Activated CD8-positive, alpha-beta memory T cell treated with anti-CD3 and anti-CD28 coated beads, Interleukin-2, amount 10 ng/mL, durations not matched to agents 7 days and 5 days (primary cell): ENCODE measurements at regions not wholly inside any gene's neighbourhood (a gene's known extent, or its start where the extent isn't known, plus 50 kb on each side); places are given as distances from the start of the nearest gene placed in this dataset.

Experiments used
- ATAC-seq: fragments of 150-1000 bp; cut with Tn5 transposase; one replicate; pipeline ENCODE4 v1.10.0; 2021; ENCODE audit warnings: moderate library complexity
- CTCF ChIA-PET: fragments of 350-600 bp; sonication (Branson Sonifier 250); formaldehyde crosslinking; loops from one replicate; lab custom pipeline; 2021; ENCODE audit warnings: antibody characterized with exemption; lab: Charles Lee
- DNase-seq: peaks from one replicate; pipeline ENCODE4 v3.0.0-alpha.2; 2020
- H3K27ac Mint-ChIP-seq: one replicate; pipeline ENCODE4 v1.8.0; 2021; ENCODE audit warnings: mild to moderate bottlenecking, mixed read lengths
- H3K27me3 Mint-ChIP-seq: one replicate; pipeline ENCODE4 v1.8.0; 2021; ENCODE audit warnings: mixed read lengths
- H3K36me3 Mint-ChIP-seq: one replicate; pipeline ENCODE4 v1.8.0; 2021; ENCODE audit warnings: mild to moderate bottlenecking, mixed read lengths
- H3K4me1 Mint-ChIP-seq: one replicate; pipeline ENCODE4 v1.8.0; 2021; ENCODE audit warnings: mixed read lengths
- H3K4me3 Mint-ChIP-seq: one replicate; pipeline ENCODE4 v1.8.0; 2021; ENCODE audit warnings: mild to moderate bottlenecking, moderate library complexity, mixed read lengths
- H3K9me3 Mint-ChIP-seq: one replicate; pipeline ENCODE4 v1.8.0; 2022; ENCODE audit warnings: low read depth, mixed read lengths

- Mint-ChIP-seq H3K9me3 (no peaks in the 10 kb centered on the region), H3K4me1 (no peaks in the 10 kb centered on the region), H3K4me3 (no peak overlapping the region), H3K27ac (no peak overlapping the region), H3K27me3 (no peaks in the 10 kb centered on the region), H3K36me3 (no peaks in the 10 kb centered on the region)
- ATAC-seq (no peak), DNase-seq (no peak)
- CTCF ChIA-PET = no interaction called here
These were observed 324.9 kb upstream of the RUNX1 start for GRCh38 chr21:35373998-35374397.

GRCh38 chr21:35372201-35372600 lies 323.1 kb upstream of the RUNX1 start:
- Mint-ChIP-seq H3K9me3 (no peaks in the 10 kb centered on the region), H3K27ac (no peak overlapping the region), H3K4me1 (no peaks in the 10 kb centered on the region), H3K27me3 (no peaks in the 10 kb centered on the region), H3K36me3 (no peaks in the 10 kb centered on the region), H3K4me3 (no peak overlapping the region)
- CTCF ChIA-PET = no interaction called here
- no peak for DNase-seq
- ATAC-seq = no peak

- ATAC-seq = no peak
- Mint-ChIP-seq H3K27me3 (no peaks in the 10 kb centered on the region), H3K4me3 (no peak overlapping the region), H3K9me3 (no peaks in the 10 kb centered on the region), H3K36me3 (no peaks in the 10 kb centered on the region), H3K27ac (no peak overlapping the region), H3K4me1 (no peaks in the 10 kb centered on the region)
- CTCF ChIA-PET = no interaction called here
- no peak for DNase-seq
These were observed 321.6 kb upstream of the RUNX1 start for GRCh38 chr21:35370671-35371070.

GRCh38 chr21:35370071-35370470 lies 321.0 kb upstream of the RUNX1 start:
- Mint-ChIP-seq H3K27me3 (no peaks in the 10 kb centered on the region), H3K36me3 (no peaks in the 10 kb centered on the region), H3K27ac (no peak overlapping the region), H3K9me3 (no peaks in the 10 kb centered on the region), H3K4me1 (no peaks in the 10 kb centered on the region), H3K4me3 (no peak overlapping the region)
- ATAC-seq = no peak
- CTCF ChIA-PET = no interaction called here
- DNase-seq = no peak

GRCh38 chr21:35368326-35368725 lies 319.2 kb upstream of the RUNX1 start:
- no peak for ATAC-seq
- CTCF ChIA-PET = interaction anchor here (0.8 kb wide), 1 partner anchor 12 kb away, joined by 3 read pairs; no protein-coding TSS in a partner anchor
- H3K4me3 Mint-ChIP-seq = no peak overlapping the region
- DNase-seq = no peak
- no peaks in the 10 kb centered on the region for H3K36me3 Mint-ChIP-seq
- H3K9me3 Mint-ChIP-seq = no peaks in the 10 kb centered on the region
- no peak overlapping the region for H3K27ac Mint-ChIP-seq
- no peaks in the 10 kb centered on the region for H3K27me3 Mint-ChIP-seq
- H3K4me1 Mint-ChIP-seq = no peaks in the 10 kb centered on the region

GRCh38 chr21:35367553-35367952 lies 318.5 kb upstream of the RUNX1 start:
- Mint-ChIP-seq H3K4me1 (no peaks in the 10 kb centered on the region), H3K36me3 (no peaks in the 10 kb centered on the region), H3K27me3 (no peaks in the 10 kb centered on the region), H3K4me3 (no peak overlapping the region), H3K27ac (no peak overlapping the region), H3K9me3 (no peaks in the 10 kb centered on the region)
- CTCF ChIA-PET = interaction anchor here (0.8 kb wide), 1 partner anchor 12 kb away, joined by 3 read pairs; no protein-coding TSS in a partner anchor
- ATAC-seq = no peak
- no peak for DNase-seq

GRCh38 chr21:35366394-35367080 lies 317.4 kb upstream of the RUNX1 start:
- CTCF ChIA-PET = no interaction called here
- no peaks in the 10 kb centered on the region for H3K4me1 Mint-ChIP-seq
- no peaks in the 10 kb centered on the region for H3K36me3 Mint-ChIP-seq
- ATAC-seq (no peak), DNase-seq (no peak)
- no peaks in the 10 kb centered on the region for H3K27me3 Mint-ChIP-seq
- H3K27ac Mint-ChIP-seq = no peak overlapping the region
- H3K9me3 Mint-ChIP-seq = no peaks in the 10 kb centered on the region
- no peak overlapping the region for H3K4me3 Mint-ChIP-seq

- CTCF ChIA-PET = no interaction called here
- H3K9me3 Mint-ChIP-seq = no peaks in the 10 kb centered on the region
- H3K4me3 Mint-ChIP-seq = no peak overlapping the region
- H3K27ac Mint-ChIP-seq = no peak overlapping the region
- H3K4me1 Mint-ChIP-seq = peaks cover 1% of the 10 kb centered on the region
- H3K36me3 Mint-ChIP-seq = no peaks in the 10 kb centered on the region
- H3K27me3 Mint-ChIP-seq = peaks cover 2% of the 10 kb centered on the region
- DNase-seq (no peak), ATAC-seq (no peak)
These were observed 314.4 kb upstream of the RUNX1 start for GRCh38 chr21:35363458-35363857.

- Mint-ChIP-seq H3K4me1 (peaks cover 11% of the 10 kb centered on the region), H3K36me3 (no peaks in the 10 kb centered on the region), H3K4me3 (no peak overlapping the region), H3K27ac (no peak overlapping the region), H3K9me3 (no peaks in the 10 kb centered on the region), H3K27me3 (peaks cover 2% of the 10 kb centered on the region)
- no peak for ATAC-seq
- no peak for DNase-seq
- CTCF ChIA-PET = no interaction called here
These were observed 312.9 kb upstream of the RUNX1 start for GRCh38 chr21:35361988-35362387.

- DNase-seq = no peak
- CTCF ChIA-PET = no interaction called here
- Mint-ChIP-seq H3K27me3 (peaks cover 2% of the 10 kb centered on the region), H3K27ac (no peak overlapping the region), H3K4me3 (no peak overlapping the region), H3K4me1 (peaks cover 13% of the 10 kb centered on the region), H3K36me3 (no peaks in the 10 kb centered on the region), H3K9me3 (peaks cover 2% of the 10 kb centered on the region)
- no peak for ATAC-seq
These were observed 311.9 kb upstream of the RUNX1 start for GRCh38 chr21:35360870-35361570.

- ATAC-seq (no peak), DNase-seq (no peak)
- H3K27ac Mint-ChIP-seq = no peak overlapping the region
- H3K9me3 Mint-ChIP-seq = peaks cover 7% of the 10 kb centered on the region
- H3K27me3 Mint-ChIP-seq = peaks cover 2% of the 10 kb centered on the region
- H3K36me3 Mint-ChIP-seq = peaks cover 3% of the 10 kb centered on the region
- H3K4me1 Mint-ChIP-seq = peaks cover 13% of the 10 kb centered on the region
- H3K4me3 Mint-ChIP-seq = no peak overlapping the region
- CTCF ChIA-PET = no interaction called here
These were observed 310.0 kb upstream of the RUNX1 start for GRCh38 chr21:35359076-35359475.

- ATAC-seq = peak; percentile 45
These were observed 308.9 kb upstream of the RUNX1 start for GRCh38 chr21:35358008-35358407.

GRCh38 chr21:35357041-35357780 lies 308.1 kb upstream of the RUNX1 start:
- Mint-ChIP-seq H3K36me3 (peaks cover 6% of the 10 kb centered on the region), H3K4me3 (no peak overlapping the region), H3K27me3 (peaks cover 2% of the 10 kb centered on the region), H3K4me1 (peaks cover 18% of the 10 kb centered on the region), H3K9me3 (peaks cover 8% of the 10 kb centered on the region), H3K27ac (no peak overlapping the region)
- DNase-seq (no peak), ATAC-seq (no peak)
- CTCF ChIA-PET = no interaction called here

More at GRCh38 chr21:35358008-35358407, 308.9 kb upstream of the RUNX1 start:
- Mint-ChIP-seq H3K9me3 (peaks cover 8% of the 10 kb centered on the region), H3K4me1 (peaks cover 13% of the 10 kb centered on the region), H3K27me3 (peaks cover 2% of the 10 kb centered on the region), H3K4me3 (no peak overlapping the region), H3K36me3 (peaks cover 6% of the 10 kb centered on the region), H3K27ac (no peak overlapping the region)
- CTCF ChIA-PET = no interaction called here
- no peak for DNase-seq
